Stimulated activated CD8-positive, alpha-beta memory T cell treated with anti-CD3 and anti-CD28 coated beads, Interleukin-4, amount 100 ng/mL, for 4 hours (primary cell): ENCODE measurements at regions not wholly inside any gene's neighbourhood (a gene's known extent, or its start where the extent isn't known, plus 50 kb on each side); places are given as distances from the start of the nearest gene placed in this dataset.
A peak's percentile ranks its signal among the peaks of the same experiment; 100 is the strongest.
"Not testable (repeated sequence)": the region's sequence is repeated elsewhere in the genome, so short reads cannot be mapped to it uniquely, and the experiment has no call there.

Experiments
- DNase-seq, 2 donors: peaks; one replicate each; pipeline ENCODE4 v3.0.0-alpha.2; 2020; ENCODE audit warnings: low read depth in 2 of 2, low spot score in 1 of 2

GRCh38 chr21:29396951-29397455 lies 98.3 kb downstream of the BACH1 start:
- no peak for DNase-seq

GRCh38 chr21:29403301-29403700 lies 104.6 kb downstream of the BACH1 start:
- no peak for DNase-seq

GRCh38 chr21:29403922-29404538 lies 105.3 kb downstream of the BACH1 start:
- DNase-seq, result no peak

GRCh38 chr21:29405503-29406122 lies 106.9 kb downstream of the BACH1 start:
- no peak for DNase-seq

GRCh38 chr21:29406385-29406784 lies 107.7 kb downstream of the BACH1 start:
- no peak for DNase-seq

- DNase-seq, result no peak
Measured at GRCh38 chr21:29407571-29407970, 108.8 kb downstream of the BACH1 start.

GRCh38 chr21:29413683-29414082 lies 115.0 kb downstream of the BACH1 start:
- DNase-seq, result no peak

- no peak for DNase-seq
Measured at GRCh38 chr21:29416268-29416667, 117.5 kb downstream of the BACH1 start.

- DNase-seq, result no peak
Measured at GRCh38 chr21:29418813-29419212, 120.1 kb downstream of the BACH1 start.

- DNase-seq, result no peak
Measured at GRCh38 chr21:29419422-29419821, 120.7 kb downstream of the BACH1 start.

- no peak for DNase-seq
Measured at GRCh38 chr21:29423099-29423870, 124.6 kb downstream of the BACH1 start.

- DNase-seq, result no peak
Measured at GRCh38 chr21:29424728-29425127, 126.0 kb downstream of the BACH1 start.

GRCh38 chr21:29429218-29429617 lies 130.5 kb downstream of the BACH1 start:
- DNase-seq, result no peak

GRCh38 chr21:29430030-29430429 lies 131.3 kb downstream of the BACH1 start:
- no peak for DNase-seq

GRCh38 chr21:29430576-29430975 lies 131.9 kb downstream of the BACH1 start:
- no peak for DNase-seq

- DNase-seq, result no peak
Measured at GRCh38 chr21:29431178-29431577, 132.5 kb downstream of the BACH1 start.

- no peak for DNase-seq
Measured at GRCh38 chr21:29431680-29432079, 133.0 kb downstream of the BACH1 start.

- no peak for DNase-seq
Measured at GRCh38 chr21:29433366-29434059, 134.8 kb downstream of the BACH1 start.

GRCh38 chr21:29434081-29434480 lies 135.4 kb downstream of the BACH1 start:
- no peak for DNase-seq

GRCh38 chr21:29434982-29435381 lies 136.3 kb downstream of the BACH1 start:
- not testable (repeated sequence) for DNase-seq

GRCh38 chr21:29436143-29436542 lies 137.4 kb downstream of the BACH1 start:
- DNase-seq, result peak in 1 of 2 donors; percentile 0

GRCh38 chr21:29436650-29437049 lies 137.9 kb downstream of the BACH1 start:
- DNase-seq, result no peak
